IMR-90 (cell line): ENCODE measurements at regions not wholly inside any gene's neighbourhood (a gene's known extent, or its start where the extent isn't known, plus 50 kb on each side); places are given as distances from the start of the nearest gene placed in this dataset.

Experiments
- ATAC-seq: fragments of 200-7000 bp; cut with Tn5 transposase; 2 replicates; pipeline ENCODE4 v1.9.1; 2020; ENCODE audit warnings: low read depth, mild to moderate bottlenecking, moderate library complexity
- BruUV-seq: library from RNA; stranded (reverse); fragments of 400-500 nt; replicated peaks from 2 replicates; lab custom pipeline; 2021; lab: Mats Ljungman, UMichigan
- CTCF ChIA-PET: fragments of 300-600 bp; formaldehyde crosslinking; extraction: SDS; loops from one replicate; lab custom pipeline; 2021; ENCODE audit warnings: antibody characterized with exemption; lab: Yijun Ruan, JAX
- POLR2A ChIA-PET: fragments of 300-600 bp; sonication (Branson Sonifier 250); formaldehyde crosslinking; loops from one replicate; lab custom pipeline; 2022; ENCODE audit warnings: antibody characterized with exemption; ENCODE audit not compliant: unreplicated experiment; lab: Charles Lee
- DNase-seq: peaks from one replicate; pipeline ENCODE4 v3.0.0; 2013
- H2AFZ ChIP-seq: replicated peaks from 2 replicates; pipeline ENCODE3; 2013; ENCODE audit warnings: low read length, mild to moderate bottlenecking; ENCODE audit not compliant: poor library complexity
- H2AK5ac ChIP-seq: 2 replicates; pipeline ENCODE4 v1.6.1; 2013; ENCODE audit warnings: low read depth, low read length, inconsistent platforms
- H2AK9ac ChIP-seq: replicated peaks from 2 replicates; pipeline ENCODE3; 2013; ENCODE audit warnings: mild to moderate bottlenecking, low read depth, low read length, moderate library complexity; ENCODE audit not compliant: poor library complexity
- H2BK120ac ChIP-seq: 2 replicates; pipeline ENCODE4 v1.6.1; 2013; ENCODE audit warnings: low read depth, low read length, inconsistent platforms
- H2BK15ac ChIP-seq: 3 replicates; pipeline ENCODE4 v1.6.1; 2013; ENCODE audit warnings: low read depth, low read length, inconsistent platforms
- H2BK20ac ChIP-seq: 2 replicates; pipeline ENCODE4 v1.6.1; 2013; ENCODE audit warnings: low read depth, mild to moderate bottlenecking, inconsistent platforms, low read length, moderate library complexity
- H2BK5ac ChIP-seq: 2 replicates; pipeline ENCODE4 v1.6.1; 2013; ENCODE audit warnings: mild to moderate bottlenecking, low read depth, low read length, inconsistent platforms; ENCODE audit not compliant: poor library complexity, severe bottlenecking
- H3K14ac ChIP-seq: replicated peaks from 2 replicates; pipeline ENCODE4 v1.6.1; 2013; ENCODE audit warnings: low read depth, low read length, inconsistent platforms
- H3K18ac ChIP-seq: 2 replicates; pipeline ENCODE4 v1.6.1; 2013; ENCODE audit warnings: low read depth, low read length, control low read depth
- H3K23ac ChIP-seq: 2 replicates; pipeline ENCODE4 v1.6.1; 2013; ENCODE audit warnings: low read depth, low read length, inconsistent platforms
- H3K27ac ChIP-seq: 2 replicates; pipeline ENCODE4 v1.5.1; 2013; ENCODE audit warnings: mild to moderate bottlenecking, control low read depth, low read length; ENCODE audit not compliant: insufficient read depth
- H3K27me3 ChIP-seq: 2 replicates; pipeline ENCODE4 v1.6.1; 2013; ENCODE audit warnings: low read length; ENCODE audit not compliant: control insufficient read depth, insufficient read depth
- H3K36me3 ChIP-seq: 2 replicates; pipeline ENCODE4 v1.6.1; 2013; ENCODE audit warnings: low read length, mixed read lengths; ENCODE audit not compliant: control insufficient read depth, insufficient read depth
- H3K4ac ChIP-seq: 2 replicates; pipeline ENCODE4 v1.6.1; 2013; ENCODE audit warnings: low read depth, low read length, inconsistent platforms
- H3K4me1 ChIP-seq: 2 replicates; pipeline ENCODE4 v1.6.1; 2013; ENCODE audit warnings: low read length, mixed read lengths; ENCODE audit not compliant: control insufficient read depth, insufficient read depth
- H3K4me2 ChIP-seq: 2 replicates; pipeline ENCODE4 v1.6.1; 2013; ENCODE audit warnings: low read depth, mild to moderate bottlenecking, control low read depth, low read length, moderate library complexity
- H3K4me3 ChIP-seq: 2 replicates; pipeline ENCODE4 v1.5.1; 2013; ENCODE audit warnings: low read depth, mild to moderate bottlenecking, control low read depth, low read length, moderate library complexity; ENCODE audit not compliant: insufficient read depth
- H3K56ac ChIP-seq: 2 replicates; pipeline ENCODE4 v1.6.1; 2013; ENCODE audit warnings: low read length, inconsistent platforms; ENCODE audit not compliant: insufficient read depth; ENCODE audit errors: extremely low read depth
- H3K79me1 ChIP-seq, 2 experiments: 2 replicates each; pipeline ENCODE4 v1.6.1; 2013; ENCODE audit warnings: low read length in 2 of 2, inconsistent platforms in 1 of 2, low read depth in 1 of 2
- H3K9ac ChIP-seq: 2 replicates; pipeline ENCODE4 v1.6.1; 2013; ENCODE audit warnings: low read depth, low read length, control low read depth
- H3K9me1 ChIP-seq: 2 replicates; pipeline ENCODE4 v1.6.1; 2013; ENCODE audit warnings: low read length, inconsistent platforms; ENCODE audit not compliant: insufficient read depth
- H3K9me3 ChIP-seq: 2 replicates; pipeline ENCODE4 v1.6.1; 2013; ENCODE audit warnings: low read length; ENCODE audit not compliant: control insufficient read depth, insufficient read depth
- H4K20me1 ChIP-seq: 2 replicates; pipeline ENCODE4 v1.6.1; 2013; ENCODE audit warnings: low read length, inconsistent platforms; ENCODE audit not compliant: insufficient read depth
- H4K5ac ChIP-seq: 2 replicates; pipeline ENCODE4 v1.6.1; 2013; ENCODE audit warnings: mild to moderate bottlenecking, low read depth, low read length, control low read depth
- H4K8ac ChIP-seq, 2 experiments: 2 replicates each; pipeline ENCODE4 v1.6.1; 2013; ENCODE audit warnings: low read depth in 2 of 2, low read length in 2 of 2, control low read depth in 1 of 2, inconsistent platforms in 1 of 2
- H4K91ac ChIP-seq: 2 replicates; pipeline ENCODE4 v1.6.1; 2013; ENCODE audit warnings: low read depth, low read length, inconsistent platforms; ENCODE audit not compliant: insufficient read depth
- BHLHE40 ChIP-seq: fragments of 150-350 bp; IDR thresholded peaks from 2 replicates; pipeline ENCODE4 v1.6.1; 2016; ENCODE audit warnings: mild to moderate bottlenecking, low read depth, low read length
- CEBPB ChIP-seq: IDR thresholded peaks from 2 replicates; pipeline ENCODE4 v1.6.1; 2012; ENCODE audit warnings: low read depth, low read length, improper control_type of control experiment
- CHD1 ChIP-seq: IDR thresholded peaks from 2 replicates; pipeline ENCODE4 v1.6.1; 2012; ENCODE audit warnings: low read depth, low read length, improper control_type of control experiment
- ELK1 ChIP-seq: fragments of 150-350 bp; IDR thresholded peaks from 2 replicates; pipeline ENCODE4 v1.6.1; 2016; ENCODE audit warnings: low read depth, mild to moderate bottlenecking, low read length, moderate library complexity, borderline replicate concordance
- FOS ChIP-seq: fragments of 150-350 bp; IDR thresholded peaks from 2 replicates; pipeline ENCODE4 v1.6.1; 2016; ENCODE audit warnings: low read depth, low read length
- MAFK ChIP-seq: IDR thresholded peaks from 2 replicates; pipeline ENCODE4 v1.6.1; 2012; ENCODE audit warnings: low read depth, low read length, improper control_type of control experiment
- MAZ ChIP-seq: IDR thresholded peaks from 2 replicates; pipeline ENCODE4 v1.6.1; 2012; ENCODE audit warnings: low read depth, mild to moderate bottlenecking, low read length, improper control_type of control experiment, moderate library complexity, borderline replicate concordance
- MXI1 ChIP-seq: IDR thresholded peaks from 2 replicates; pipeline ENCODE4 v1.6.1; 2012; ENCODE audit warnings: low read depth, mild to moderate bottlenecking, low read length, moderate library complexity, borderline replicate concordance
- NFE2L2 ChIP-seq: fragments of 150-350 bp; IDR thresholded peaks from 2 replicates; pipeline ENCODE4 v1.6.1; 2016; ENCODE audit warnings: low read depth, mild to moderate bottlenecking, low read length
- POLR2A ChIP-seq: IDR thresholded peaks from 2 replicates; pipeline ENCODE4 v1.6.1; 2012; ENCODE audit warnings: mild to moderate bottlenecking, low read depth, low read length
- RAD21 ChIP-seq: IDR thresholded peaks from 2 replicates; pipeline ENCODE4 v1.6.1; 2012; ENCODE audit warnings: low read length, improper control_type of control experiment
- RCOR1 ChIP-seq: IDR thresholded peaks from 2 replicates; pipeline ENCODE4 v1.6.1; 2012; ENCODE audit warnings: mild to moderate bottlenecking, low read length, improper control_type of control experiment; ENCODE audit not compliant: insufficient replicate concordance
- RFX5 ChIP-seq: IDR thresholded peaks from 2 replicates; pipeline ENCODE4 v1.8.0; 2012; ENCODE audit warnings: low read depth, mild to moderate bottlenecking, low read length, moderate library complexity
- SMC3 ChIP-seq: fragments of 150-350 bp; IDR thresholded peaks from 2 replicates; pipeline ENCODE4 v1.6.1; 2016; ENCODE audit warnings: low read depth, mild to moderate bottlenecking, antibody characterized with exemption, low read length, moderate library complexity
- USF2 ChIP-seq: fragments of 150-350 bp; IDR thresholded peaks from 2 replicates; pipeline ENCODE4 v1.6.1; 2017; ENCODE audit warnings: mild to moderate bottlenecking, antibody characterized with exemption, low read length, low read depth
- WGBS, 2 experiments: methylation state at CpG; one replicate each; pipeline versions ENCODE4 v1.1.5 to v1.1.7; 2013; ENCODE audit warnings: missing lambda C conversion rate in 2 of 2; ENCODE audit not compliant: insufficient read length in 1 of 2; ENCODE audit errors: extremely low coverage in 2 of 2; 5-methylcytosine and 5-hydroxymethylcytosine counted together
- dilution Hi-C: fragments of 300-500 bp; cut with HindIII; formaldehyde crosslinking; loops from one replicate; pipeline ENCODE4 v1.14.3; 2018; ENCODE audit warnings: low sequenced_read_pairs; ENCODE audit not compliant: unreplicated experiment
- in situ Hi-C: fragments of 300-500 bp; cut with MboI; formaldehyde crosslinking; loops from 3 replicates; pipeline ENCODE4 v1.14.3; 2019; ENCODE audit warnings: low sequenced_read_pairs, inconsistent platforms, mixed read lengths
- intact Hi-C: fragments of 100-400 bp; cut with micrococcal nuclease; formaldehyde crosslinking; loops from 2 replicates; pipeline ENCODE4 v1.10.0; 2022

GRCh38 chr12:94704452-94705306 lies 54.3 kb upstream of the TMCC3 start:
- H3K9me3 ChIP-seq: no peaks in the 10 kb centered on the region
- H3K27ac ChIP-seq: no peak overlapping the region
- no peaks in the 10 kb centered on the region for H3K36me3 ChIP-seq
- no peak overlapping the region for H3K9ac ChIP-seq
- peaks cover 3% of the 10 kb centered on the region; the same call in 1 of the 2 replicates for H3K9me1 ChIP-seq
- intact Hi-C loops: loop anchor here (10.0 kb wide), 1 partner anchor 370 kb away; the partner anchor contains the start of gene NR2C1
- H4K20me1 ChIP-seq: no peaks in the 10 kb centered on the region; the same call in 1 of the 2 replicates
- H3K4me1 ChIP-seq: peaks cover 2% of the 10 kb centered on the region
- H3K56ac ChIP-seq: no peak overlapping the region
- H3K4me3 ChIP-seq: no peak overlapping the region
- H2BK20ac ChIP-seq: no peak overlapping the region
- no peak overlapping the region for H3K4me2 ChIP-seq
- H2BK5ac ChIP-seq: no peak overlapping the region
- ATAC-seq (peak; percentile 98), DNase-seq (peak; percentile 90)
- in situ Hi-C loops: no loop called here
- no peak overlapping the region for H4K8ac ChIP-seq
- no TSS peak for BruUV-seq
- H4K5ac ChIP-seq: no peak overlapping the region
- no peak overlapping the region for H2BK120ac ChIP-seq
- no peak overlapping the region for H2BK15ac ChIP-seq
- peaks cover 44% of the 10 kb centered on the region for H3K27me3 ChIP-seq
- H2AK9ac ChIP-seq: no peak overlapping the region
- no peak overlapping the region for H3K14ac ChIP-seq
- dilution Hi-C loops: no loop called here
- H2AK5ac ChIP-seq: no peak overlapping the region
- ChIA-PET POLR2A (no interaction called here), CTCF (interaction anchor here (0.7 kb wide), 1 partner anchor 630 kb away, joined by 3 read pairs; no protein-coding TSS in a partner anchor)
- no peak overlapping the region for H2AFZ ChIP-seq
- H3K4ac ChIP-seq: no peak overlapping the region
- no peak overlapping the region for H4K91ac ChIP-seq
- 6% methylated on average over 3 of the region's 9 CpGs; no CpG with 5 or more reads in 1 of the 2 experiments for WGBS, 2 experiments
- H3K79me1 ChIP-seq: no peaks in the 10 kb centered on the region
- no peak overlapping the region for H3K18ac ChIP-seq
- TF ChIP-seq ELK1: no peak
- TF ChIP-seq BHLHE40: 0 out of 2 replicates have a peak, but pooled peaks have one; percentile 26
- no peak for TF ChIP-seq SMC3
- TF ChIP-seq RFX5: no peak
- no peak for TF ChIP-seq CHD1
- TF ChIP-seq MAFK: peak; percentile 24; the same call in 1 of the 2 replicates
- TF ChIP-seq NFE2L2: peak; percentile 68; the same call in 1 of the 2 replicates
- TF ChIP-seq USF2: no peak
- TF ChIP-seq MAZ: no peak
- no peak for TF ChIP-seq RCOR1
- TF ChIP-seq POLR2A: no peak
- no peak for TF ChIP-seq MXI1
- no peak for TF ChIP-seq RAD21
- no peak for TF ChIP-seq CEBPB
- TF ChIP-seq FOS: peak; percentile 7; the same call in 1 of the 2 replicates
- no peak overlapping the region for H3K23ac ChIP-seq
